ENCODE measurements at regions not wholly inside any gene's neighbourhood (a gene's known extent, or its start where the extent isn't known, plus 50 kb on each side); places are given as distances from the start of the nearest gene placed in this dataset.

- no peak for TF ChIP-seq CTCF (conservative IDR thresholded peaks at IDR 0.05)
- H3K27ac ChIP-seq: no peak overlapping the region
Observed at GRCh38 chr9:109905472-109905871, 125.5 kb downstream of the PALM2AKAP2 start.

- H3K27ac ChIP-seq: no peak overlapping the region
- TF ChIP-seq CTCF (conservative IDR thresholded peaks at IDR 0.05): no peak
Observed at GRCh38 chr9:109906766-109907382, 126.9 kb downstream of the PALM2AKAP2 start.

- no peak overlapping the region for H3K27ac ChIP-seq
- TF ChIP-seq CTCF (conservative IDR thresholded peaks at IDR 0.05): no peak
Observed at GRCh38 chr9:109907400-109907799, 127.4 kb downstream of the PALM2AKAP2 start.

- no peak overlapping the region for H3K27ac ChIP-seq
- TF ChIP-seq CTCF (conservative IDR thresholded peaks at IDR 0.05): no peak
Observed at GRCh38 chr9:109907810-109908458, 127.9 kb downstream of the PALM2AKAP2 start.

GRCh38 chr9:109908459-109909390 is 128.7 kb downstream of the PALM2AKAP2 start:
- H3K27ac ChIP-seq: no peak overlapping the region
- no peak for TF ChIP-seq CTCF (conservative IDR thresholded peaks at IDR 0.05)

GRCh38 chr9:109910671-109911518 is 130.9 kb downstream of the PALM2AKAP2 start:
- H3K27ac ChIP-seq: no peak overlapping the region
- no peak for TF ChIP-seq CTCF (conservative IDR thresholded peaks at IDR 0.05)

All from VCaP (cell line).